ENCODE measurements at regions not wholly inside any gene's neighbourhood (a gene's known extent, or its start where the extent isn't known, plus 50 kb on each side); places are given as distances from the start of the nearest gene placed in this dataset.

- H3K79me1 ChIP-seq (ENCODE audit: low read depth, low read length): no peaks in the 10 kb centered on the region
- no peaks in the 10 kb centered on the region for H3K27me3 ChIP-seq (ENCODE audit: control insufficient read depth in 3 of 3, insufficient read depth in 3 of 3, low read depth in 1 of 3, low read length in 3 of 3)
- H4K8ac ChIP-seq (ENCODE audit: low read depth, low read length): no peak overlapping the region
- H2BK15ac ChIP-seq (ENCODE audit: low read length): no peak overlapping the region
- H4K91ac ChIP-seq (ENCODE audit: low read depth, low read length, poor library complexity): no peak overlapping the region
- H3K27ac ChIP-seq (replicated peaks; ENCODE audit: low read length): no peak overlapping the region
- H3K4me2 ChIP-seq (ENCODE audit: insufficient read depth, low read length, poor library complexity, severe bottlenecking): no peak overlapping the region
- no peak for DNase-seq (ENCODE audit: low spot score)
- H3K4me3 ChIP-seq (ENCODE audit: low read length in 2 of 2): no peak overlapping the region
- H2BK120ac ChIP-seq (ENCODE audit: low read depth, low read length): no peak overlapping the region
- H2AK5ac ChIP-seq (ENCODE audit: low read depth, low read length): no peak overlapping the region
- no peak overlapping the region for H2BK12ac ChIP-seq (ENCODE audit: low read length)
- H2BK5ac ChIP-seq (ENCODE audit: low read length): no peak overlapping the region
- no peak overlapping the region for H2AFZ ChIP-seq (ENCODE audit: low read length)
- no peak overlapping the region for H3K23ac ChIP-seq (ENCODE audit: low read depth, low read length, poor library complexity)
- no peaks in the 10 kb centered on the region for H3K9me3 ChIP-seq (replicated peaks in 1 of 2; ENCODE audit: control insufficient read depth in 2 of 2, insufficient read depth in 1 of 2, low read depth in 1 of 2, low read length in 2 of 2)
- no peak overlapping the region for H3K18ac ChIP-seq (ENCODE audit: low read length)
- H3K36me3 ChIP-seq (replicated peaks in 1 of 2; ENCODE audit: control insufficient read depth in 2 of 2, insufficient read depth in 2 of 2, low read length in 2 of 2): no peaks in the 10 kb centered on the region
- H3K14ac ChIP-seq (ENCODE audit: low read length): no peak overlapping the region
- no CpG with 5 or more reads among the region's 2 CpGs for WGBS, 2 donors (ENCODE audit: extremely low coverage in 2 of 2, insufficient read length in 2 of 2, insufficient replicate concordance in 1 of 2)
- H3K9ac ChIP-seq (ENCODE audit: low read depth, low read length, poor library complexity): no peak overlapping the region
- no peaks in the 10 kb centered on the region for H3K4me1 ChIP-seq (ENCODE audit: control insufficient read depth in 2 of 2, insufficient read depth in 1 of 2, low read depth in 1 of 2, low read length in 2 of 2)
- no peak overlapping the region for H3K4ac ChIP-seq (ENCODE audit: low read length)
These were observed 426.1 kb upstream of the DYNLRB2 start for GRCh38 chr16:80114699-80115098.

- Histone ChIP-seq H3K14ac (ENCODE audit: low read length) (no peak overlapping the region), H2BK5ac (ENCODE audit: low read length) (no peak overlapping the region), H3K4me3 (ENCODE audit: low read length in 2 of 2) (no peak overlapping the region), H2BK15ac (ENCODE audit: low read length) (no peak overlapping the region), H3K9ac (ENCODE audit: low read depth, low read length, poor library complexity) (no peak overlapping the region), H3K4ac (ENCODE audit: low read length) (no peak overlapping the region), H4K8ac (ENCODE audit: low read depth, low read length) (no peak overlapping the region), H3K4me2 (ENCODE audit: insufficient read depth, low read length, poor library complexity, severe bottlenecking) (no peak overlapping the region), H3K27me3 (ENCODE audit: control insufficient read depth in 3 of 3, insufficient read depth in 3 of 3, low read depth in 1 of 3, low read length in 3 of 3) (no peaks in the 10 kb centered on the region), H2BK120ac (ENCODE audit: low read depth, low read length) (no peak overlapping the region), H3K9me3 (replicated peaks in 1 of 2; ENCODE audit: control insufficient read depth in 2 of 2, insufficient read depth in 1 of 2, low read depth in 1 of 2, low read length in 2 of 2) (no peaks in the 10 kb centered on the region), H3K4me1 (ENCODE audit: control insufficient read depth in 2 of 2, insufficient read depth in 1 of 2, low read depth in 1 of 2, low read length in 2 of 2) (peaks cover 0 to 3% of the 10 kb centered on the region in 2 donors), H3K18ac (ENCODE audit: low read length) (no peak overlapping the region), H4K91ac (ENCODE audit: low read depth, low read length, poor library complexity) (no peak overlapping the region), H2AFZ (ENCODE audit: low read length) (no peak overlapping the region), H2BK12ac (ENCODE audit: low read length) (no peak overlapping the region), H3K79me1 (ENCODE audit: low read depth, low read length) (no peaks in the 10 kb centered on the region), H3K27ac (replicated peaks; ENCODE audit: low read length) (no peak overlapping the region), H3K36me3 (replicated peaks in 1 of 2; ENCODE audit: control insufficient read depth in 2 of 2, insufficient read depth in 2 of 2, low read length in 2 of 2) (no peaks in the 10 kb centered on the region), H3K23ac (ENCODE audit: low read depth, low read length, poor library complexity) (no peak overlapping the region), H2AK5ac (ENCODE audit: low read depth, low read length) (no peak overlapping the region)
- no peak for DNase-seq (ENCODE audit: low spot score)
- WGBS, 2 donors (ENCODE audit: extremely low coverage in 2 of 2, insufficient read length in 2 of 2, insufficient replicate concordance in 1 of 2): no CpG with 5 or more reads among the region's 4 CpGs
These were observed 426.8 kb upstream of the DYNLRB2 start for GRCh38 chr16:80113873-80114574.

- Histone ChIP-seq H3K4me2 (ENCODE audit: insufficient read depth, low read length, poor library complexity, severe bottlenecking) (no peak overlapping the region), H2BK5ac (ENCODE audit: low read length) (no peak overlapping the region), H3K9me3 (replicated peaks in 1 of 2; ENCODE audit: control insufficient read depth in 2 of 2, insufficient read depth in 1 of 2, low read depth in 1 of 2, low read length in 2 of 2) (no peaks in the 10 kb centered on the region), H3K27ac (replicated peaks; ENCODE audit: low read length) (no peak overlapping the region), H2BK15ac (ENCODE audit: low read length) (no peak overlapping the region), H3K14ac (ENCODE audit: low read length) (no peak overlapping the region), H3K23ac (ENCODE audit: low read depth, low read length, poor library complexity) (no peak overlapping the region), H4K91ac (ENCODE audit: low read depth, low read length, poor library complexity) (no peak overlapping the region), H4K8ac (ENCODE audit: low read depth, low read length) (no peak overlapping the region), H2AK5ac (ENCODE audit: low read depth, low read length) (no peak overlapping the region), H3K79me1 (ENCODE audit: low read depth, low read length) (no peaks in the 10 kb centered on the region), H3K9ac (ENCODE audit: low read depth, low read length, poor library complexity) (no peak overlapping the region), H2AFZ (ENCODE audit: low read length) (no peak overlapping the region), H2BK12ac (ENCODE audit: low read length) (no peak overlapping the region), H2BK120ac (ENCODE audit: low read depth, low read length) (no peak overlapping the region), H3K4ac (ENCODE audit: low read length) (no peak overlapping the region), H3K27me3 (ENCODE audit: control insufficient read depth in 3 of 3, insufficient read depth in 3 of 3, low read depth in 1 of 3, low read length in 3 of 3) (no peaks in the 10 kb centered on the region), H3K36me3 (replicated peaks in 1 of 2; ENCODE audit: control insufficient read depth in 2 of 2, insufficient read depth in 2 of 2, low read length in 2 of 2) (no peaks in the 10 kb centered on the region), H3K4me1 (ENCODE audit: control insufficient read depth in 2 of 2, insufficient read depth in 1 of 2, low read depth in 1 of 2, low read length in 2 of 2) (peaks cover 0 to 3% of the 10 kb centered on the region in 2 donors), H3K18ac (ENCODE audit: low read length) (no peak overlapping the region), H3K4me3 (ENCODE audit: low read length in 2 of 2) (no peak overlapping the region)
- no peak for DNase-seq (ENCODE audit: low spot score)
- no CpG with 5 or more reads among the region's 7 CpGs for WGBS, 2 donors (ENCODE audit: extremely low coverage in 2 of 2, insufficient read length in 2 of 2, insufficient replicate concordance in 1 of 2)
These were observed 431.2 kb upstream of the DYNLRB2 start for GRCh38 chr16:80109581-80109980.

GRCh38 chr16:80107900-80108299 lies 432.9 kb upstream of the DYNLRB2 start:
- H3K4me1 ChIP-seq (ENCODE audit: control insufficient read depth in 2 of 2, insufficient read depth in 1 of 2, low read depth in 1 of 2, low read length in 2 of 2): peaks cover 0 to 3% of the 10 kb centered on the region in 2 donors
- H3K79me1 ChIP-seq (ENCODE audit: low read depth, low read length): no peaks in the 10 kb centered on the region
- H3K36me3 ChIP-seq (replicated peaks in 1 of 2; ENCODE audit: control insufficient read depth in 2 of 2, insufficient read depth in 2 of 2, low read length in 2 of 2): no peaks in the 10 kb centered on the region
- no peak overlapping the region for H3K27ac ChIP-seq (replicated peaks; ENCODE audit: low read length)
- no peak overlapping the region for H3K14ac ChIP-seq (ENCODE audit: low read length)
- no peak overlapping the region for H3K4me3 ChIP-seq (ENCODE audit: low read length in 2 of 2)
- no peak overlapping the region for H3K4me2 ChIP-seq (ENCODE audit: insufficient read depth, low read length, poor library complexity, severe bottlenecking)
- no peak overlapping the region for H3K4ac ChIP-seq (ENCODE audit: low read length)
- no peaks in the 10 kb centered on the region for H3K27me3 ChIP-seq (ENCODE audit: control insufficient read depth in 3 of 3, insufficient read depth in 3 of 3, low read depth in 1 of 3, low read length in 3 of 3)
- H3K9me3 ChIP-seq (replicated peaks in 1 of 2; ENCODE audit: control insufficient read depth in 2 of 2, insufficient read depth in 1 of 2, low read depth in 1 of 2, low read length in 2 of 2): no peaks in the 10 kb centered on the region
- no peak overlapping the region for H2BK15ac ChIP-seq (ENCODE audit: low read length)
- no peak overlapping the region for H4K8ac ChIP-seq (ENCODE audit: low read depth, low read length)
- no peak overlapping the region for H3K9ac ChIP-seq (ENCODE audit: low read depth, low read length, poor library complexity)
- H3K23ac ChIP-seq (ENCODE audit: low read depth, low read length, poor library complexity): no peak overlapping the region
- no peak for DNase-seq (ENCODE audit: low spot score)
- H2AK5ac ChIP-seq (ENCODE audit: low read depth, low read length): no peak overlapping the region
- H2BK120ac ChIP-seq (ENCODE audit: low read depth, low read length): no peak overlapping the region
- no CpG with 5 or more reads among the region's 3 CpGs for WGBS, 2 donors (ENCODE audit: extremely low coverage in 2 of 2, insufficient read length in 2 of 2, insufficient replicate concordance in 1 of 2)
- no peak overlapping the region for H3K18ac ChIP-seq (ENCODE audit: low read length)
- H4K91ac ChIP-seq (ENCODE audit: low read depth, low read length, poor library complexity): no peak overlapping the region
- H2BK5ac ChIP-seq (ENCODE audit: low read length): no peak overlapping the region
- H2AFZ ChIP-seq (ENCODE audit: low read length): no peak overlapping the region
- H2BK12ac ChIP-seq (ENCODE audit: low read length): no peak overlapping the region

Measured in neuronal stem cell (in vitro differentiated cells).